D721Med (cell line): ENCODE measurements at regions not wholly inside any gene's neighbourhood (a gene's known extent, or its start where the extent isn't known, plus 50 kb on each side); places are given as distances from the start of the nearest gene placed in this dataset.

ENCODE experiments used
- DNase-seq: peaks from one replicate; pipeline ENCODE4 v3.0.0; 2011; ENCODE audit warnings: low spot score; ENCODE audit not compliant: insufficient read length
- FAIRE-seq: peaks from 2 replicates; lab custom pipeline; 2011; peaks lifted over from hg19 to GRCh38; lab: Jason Lieb, UNC
- CTCF ChIP-seq: IDR thresholded peaks from 2 replicates; pipeline ENCODE4 v1.5.1; 2012; ENCODE audit warnings: mild to moderate bottlenecking, control low read depth; ENCODE audit not compliant: insufficient read depth; ENCODE audit errors: missing control alignments

GRCh38 chr20:10781526-10781925 lies 107.7 kb upstream of the JAG1 start:
- FAIRE-seq (no peak), DNase-seq (no peak)
- no peak for TF ChIP-seq CTCF

- TF ChIP-seq CTCF = no peak
- FAIRE-seq (no peak), DNase-seq (no peak)
These were observed 110.1 kb upstream of the JAG1 start for GRCh38 chr20:10783707-10784553.

GRCh38 chr20:10784554-10785183 lies 110.9 kb upstream of the JAG1 start:
- no peak for TF ChIP-seq CTCF
- FAIRE-seq = no peak
- DNase-seq = no peak

- FAIRE-seq (no peak), DNase-seq (no peak)
- no peak for TF ChIP-seq CTCF
These were observed 112.9 kb upstream of the JAG1 start for GRCh38 chr20:10786678-10787077.

GRCh38 chr20:10788055-10788454 lies 114.3 kb upstream of the JAG1 start:
- no peak for TF ChIP-seq CTCF
- FAIRE-seq (no peak), DNase-seq (no peak)

- FAIRE-seq = no peak
- TF ChIP-seq CTCF = no peak
- DNase-seq = no peak
These were observed 115.1 kb upstream of the JAG1 start for GRCh38 chr20:10788877-10789276.

- no peak for FAIRE-seq
These were observed 115.6 kb upstream of the JAG1 start for GRCh38 chr20:10789386-10789785.

More at GRCh38 chr20:10789386-10789785, 115.6 kb upstream of the JAG1 start:
- DNase-seq = no peak
- no peak for TF ChIP-seq CTCF
